CD14-positive monocyte (primary cell): ENCODE measurements at regions not wholly inside any gene's neighbourhood (a gene's known extent, or its start where the extent isn't known, plus 50 kb on each side); places are given as distances from the start of the nearest gene placed in this dataset.

Experiments used
- DNase-seq, 3 donors: peaks; one replicate each; pipeline ENCODE4 v3.0.0-alpha.2; 2011 to 2022
- H2AFZ ChIP-seq: 2 replicates; pipeline ENCODE4 v1.6.0; 2012; ENCODE audit warnings: mild to moderate bottlenecking, low read depth, low read length, inconsistent platforms; ENCODE audit not compliant: insufficient read depth, poor library complexity, severe bottlenecking
- H3K27ac ChIP-seq, 2 donors: 1 replicate in 1 of 2; 2 replicates in 1 of 2; pipeline ENCODE4 v1.5.1; 2012 to 2013; ENCODE audit warnings: low read length in 2 of 2, control low read depth in 1 of 2, inconsistent platforms in 1 of 2, low read depth in 1 of 2, mild to moderate bottlenecking in 1 of 2
- H3K27me3 ChIP-seq, 2 donors: one replicate each; pipeline versions ENCODE4 v1.6.0 to v1.6.1; 2011 to 2013; ENCODE audit warnings: low read length in 2 of 2; ENCODE audit not compliant: control insufficient read depth in 2 of 2, insufficient read depth in 2 of 2
- H3K36me3 ChIP-seq, 2 donors: replicated peaks in 1 of 2; 1 replicate in 1 of 2; 2 replicates in 1 of 2; pipeline versions ENCODE4 v1.5.1 to v1.6.1; 2012 to 2013; ENCODE audit warnings: low read length in 2 of 2, control low read depth in 1 of 2, inconsistent platforms in 1 of 2, mild to moderate bottlenecking in 1 of 2; ENCODE audit not compliant: insufficient read depth in 2 of 2, control insufficient read depth in 1 of 2
- H3K4me1 ChIP-seq, 2 donors: 1 replicate in 1 of 2; 2 replicates in 1 of 2; pipeline versions ENCODE4 v1.5.1 to v1.6.1; 2012 to 2013; ENCODE audit warnings: low read length in 2 of 2, control low read depth in 1 of 2, inconsistent platforms in 1 of 2, mild to moderate bottlenecking in 1 of 2, moderate library complexity in 1 of 2; ENCODE audit not compliant: insufficient read depth in 2 of 2, control insufficient read depth in 1 of 2
- H3K4me2 ChIP-seq: replicated peaks from 2 replicates; pipeline ENCODE3; 2012; ENCODE audit warnings: low read length, moderate library complexity, mild to moderate bottlenecking; ENCODE audit not compliant: poor library complexity, severe bottlenecking; ENCODE audit errors: extremely low read depth
- H3K4me3 ChIP-seq, 3 experiments: fragments of 200-600 bp in 1 of 3; sonication (generic) in 1 of 3; replicated peaks in 1 of 3; 1 replicate in 2 of 3; 2 replicates in 1 of 3; pipeline ENCODE4 v1.5.1; 2011 to 2013; ENCODE audit warnings: low read length in 3 of 3, mild to moderate bottlenecking in 3 of 3, control low read depth in 2 of 3, low read depth in 2 of 3, inconsistent platforms in 1 of 3, moderate library complexity in 1 of 3
- H3K79me2 ChIP-seq: 2 replicates; pipeline ENCODE4 v1.6.0; 2012; ENCODE audit warnings: mild to moderate bottlenecking, control low read depth, inconsistent platforms, low read length, moderate library complexity; ENCODE audit not compliant: insufficient read depth
- H3K9ac ChIP-seq: 2 replicates; pipeline ENCODE4 v1.6.0; 2017; ENCODE audit warnings: low read length, mild to moderate bottlenecking; ENCODE audit not compliant: insufficient read depth, poor library complexity, severe bottlenecking
- H3K9me3 ChIP-seq, 2 donors: replicated peaks in 1 of 2; 1 replicate in 1 of 2; 2 replicates in 1 of 2; pipeline versions ENCODE4 v1.5.1 to v1.6.1; 2012 to 2013; ENCODE audit warnings: low read length in 2 of 2, control low read depth in 1 of 2; ENCODE audit not compliant: control insufficient read depth in 1 of 2, insufficient read depth in 1 of 2
- H4K20me1 ChIP-seq: 2 replicates; pipeline ENCODE4 v1.6.0; 2012; ENCODE audit warnings: mild to moderate bottlenecking, low read length, control low read depth, moderate library complexity; ENCODE audit not compliant: insufficient read depth
- H3K27ac Mint-ChIP-seq, 7 donors: one replicate each; pipeline ENCODE4 v1.8.0; 2020; ENCODE audit warnings: mild to moderate bottlenecking in 7 of 7, mixed read lengths in 7 of 7, moderate library complexity in 6 of 7, inconsistent platforms in 2 of 7
- H3K27me3 Mint-ChIP-seq, 3 donors: one replicate each; pipeline ENCODE4 v1.8.0; 2021 to 2022; ENCODE audit warnings: low read depth in 3 of 3, mild to moderate bottlenecking in 3 of 3, mixed read lengths in 3 of 3, moderate library complexity in 3 of 3, inconsistent platforms in 1 of 3
- H3K36me3 Mint-ChIP-seq, 2 donors: one replicate each; pipeline ENCODE4 v1.8.0; 2020; ENCODE audit warnings: mixed read lengths in 2 of 2, inconsistent platforms in 1 of 2, mild to moderate bottlenecking in 1 of 2
- H3K4me1 Mint-ChIP-seq: one replicate; pipeline ENCODE4 v1.8.0; 2020; ENCODE audit warnings: mild to moderate bottlenecking, mixed read lengths
- H3K4me3 Mint-ChIP-seq, 2 donors: one replicate each; pipeline ENCODE4 v1.8.0; 2020; ENCODE audit warnings: mild to moderate bottlenecking in 2 of 2, mixed read lengths in 2 of 2, moderate library complexity in 1 of 2
- H3K9me3 Mint-ChIP-seq, 7 donors: one replicate each; pipeline ENCODE4 v1.8.0; 2020 to 2022; ENCODE audit warnings: mixed read lengths in 7 of 7, mild to moderate bottlenecking in 6 of 7, moderate library complexity in 6 of 7, inconsistent platforms in 2 of 7
- CTCF ChIP-seq: fragments of 200-600 bp; IDR thresholded peaks from one replicate; pipeline ENCODE4 v1.8.0; 2022; ENCODE audit warnings: antibody characterized with exemption, mild to moderate bottlenecking
- WGBS: methylation state at CpG from one replicate; pipeline ENCODE4 v1.1.5; 2013; ENCODE audit warnings: missing lambda C conversion rate; ENCODE audit not compliant: insufficient coverage; 5-methylcytosine and 5-hydroxymethylcytosine counted together
- intact Hi-C, 2 donors: fragments of 100-400 bp; cut with micrococcal nuclease; formaldehyde crosslinking; loops; one replicate each; pipeline versions ENCODE4 v1.15.0 to v1.15.1; 2023

DNA sequence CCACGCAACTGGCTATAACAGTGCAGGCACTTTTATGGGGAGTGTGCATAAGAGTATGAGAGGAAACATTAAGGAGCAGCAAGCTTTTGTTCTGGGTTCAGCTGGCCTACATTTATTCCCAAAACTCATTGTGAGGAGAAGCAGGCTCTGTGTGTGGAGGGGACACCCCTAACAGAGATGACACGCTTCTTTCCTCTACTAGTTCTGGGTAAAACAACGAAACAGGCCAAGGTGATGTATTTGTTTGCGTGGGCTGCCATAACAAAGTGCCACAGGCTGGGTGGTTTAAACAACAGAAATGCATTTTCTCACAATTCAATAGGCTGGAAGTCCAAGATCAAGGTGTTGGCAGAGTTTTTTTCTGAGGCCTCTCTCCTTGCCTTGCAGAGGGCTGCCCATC is 488.6 kb downstream of the MID1IP1 start:
- no CpG with 5 or more reads among the region's 4 CpGs for WGBS
- H2AFZ ChIP-seq, result no peak overlapping the region
- no peak overlapping the region for H3K9ac ChIP-seq
- H3K36me3 ChIP-seq, result no peaks in the 10 kb centered on the region
- no peaks in the 10 kb centered on the region for H3K9me3 ChIP-seq
- no peak for DNase-seq
- H3K27ac ChIP-seq, result no peak overlapping the region
- Mint-ChIP-seq H3K9me3 (peaks cover 0 to 8% (median 2%) of the 10 kb centered on the region in 7 donors), H3K4me3 (no peak overlapping the region), H3K4me1 (no peaks in the 10 kb centered on the region), H3K27me3 (peaks cover 0 to 3% (median 0%) of the 10 kb centered on the region in 3 donors), H3K27ac (no peak overlapping the region), H3K36me3 (no peaks in the 10 kb centered on the region)
- H3K27me3 ChIP-seq, result no peaks in the 10 kb centered on the region
- no peak overlapping the region for H3K4me2 ChIP-seq
- no peak overlapping the region for H3K4me3 ChIP-seq
- H4K20me1 ChIP-seq, result no peaks in the 10 kb centered on the region
- intact Hi-C loops, result no loop called here
- no peaks in the 10 kb centered on the region for H3K4me1 ChIP-seq
- TF ChIP-seq CTCF, result no peak
- no peaks in the 10 kb centered on the region for H3K79me2 ChIP-seq

DNA sequence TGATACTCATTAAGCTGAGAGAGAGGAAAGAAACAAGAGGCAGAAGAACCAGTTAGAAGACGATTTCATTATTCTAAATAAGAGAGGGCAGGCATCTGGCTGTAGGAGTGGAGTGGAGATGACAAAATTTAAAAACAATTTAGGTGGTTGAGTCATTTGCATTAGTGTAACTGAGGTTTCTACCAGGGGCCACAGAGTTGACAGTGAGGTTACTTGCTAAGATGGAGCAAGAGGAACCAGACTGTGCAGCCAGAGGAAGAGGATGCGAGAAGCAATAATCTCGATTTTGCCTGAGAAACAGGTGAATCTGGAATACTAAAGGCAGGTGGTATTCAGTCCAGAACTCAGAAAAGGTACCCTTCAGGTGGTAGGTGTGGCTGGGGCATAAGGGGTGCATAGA is 491.9 kb downstream of the MID1IP1 start:
- Mint-ChIP-seq H3K4me1 (no peaks in the 10 kb centered on the region), H3K4me3 (no peak overlapping the region), H3K27me3 (peaks cover 0 to 5% (median 4%) of the 10 kb centered on the region in 3 donors), H3K36me3 (no peaks in the 10 kb centered on the region), H3K27ac (no peak overlapping the region), H3K9me3 (peaks cover 0 to 8% (median 4%) of the 10 kb centered on the region in 7 donors)
- 93% methylated on average over 3 of the region's 3 CpGs for WGBS
- no peaks in the 10 kb centered on the region for H3K4me1 ChIP-seq
- H3K27ac ChIP-seq, result no peak overlapping the region
- H3K27me3 ChIP-seq, result no peaks in the 10 kb centered on the region
- DNase-seq, result no peak
- intact Hi-C loops, result no loop called here
- H3K9me3 ChIP-seq, result no peaks in the 10 kb centered on the region
- no peaks in the 10 kb centered on the region for H3K36me3 ChIP-seq
- no peaks in the 10 kb centered on the region for H3K79me2 ChIP-seq
- no peak for TF ChIP-seq CTCF
- H3K4me2 ChIP-seq, result no peak overlapping the region
- no peak overlapping the region for H2AFZ ChIP-seq
- H4K20me1 ChIP-seq, result no peaks in the 10 kb centered on the region
- no peak overlapping the region for H3K4me3 ChIP-seq
- no peak overlapping the region for H3K9ac ChIP-seq
